WTC11 (cell line): ENCODE measurements at regions not wholly inside any gene's neighbourhood (a gene's known extent, or its start where the extent isn't known, plus 50 kb on each side); places are given as distances from the start of the nearest gene placed in this dataset.

Experiments
- ATAC-seq: fragments of 200-7000 bp; cut with Tn5 transposase; 2 replicates; pipeline ENCODE4 v1.10.0; 2021; ENCODE audit warnings: mild to moderate bottlenecking, moderate library complexity
- CTCF ChIA-PET: fragments of 300-600 bp; sonication (Branson Sonifier 250); formaldehyde crosslinking; loops from one replicate; lab custom pipeline; 2021; ENCODE audit warnings: antibody characterized with exemption; lab: Charles Lee
- POLR2A ChIA-PET: fragments of 350-600 bp; sonication (Branson Sonifier 250); formaldehyde crosslinking; loops from one replicate; lab custom pipeline; 2021; ENCODE audit warnings: antibody characterized with exemption; lab: Charles Lee
- DNase-seq: peaks from one replicate; pipeline ENCODE4 v3.0.0; 2021; ENCODE audit warnings: low spot score
- H3K27ac Mint-ChIP-seq: 2 replicates; pipeline ENCODE4 v1.8.0; 2021; ENCODE audit warnings: mixed read lengths
- H3K27me3 Mint-ChIP-seq: 2 replicates; pipeline ENCODE4 v1.8.0; 2021; ENCODE audit warnings: low read depth, mild to moderate bottlenecking, moderate library complexity, mixed read lengths
- H3K36me3 Mint-ChIP-seq: 2 replicates; pipeline ENCODE4 v1.8.0; 2021; ENCODE audit warnings: mixed read lengths
- H3K4me1 Mint-ChIP-seq: 2 replicates; pipeline ENCODE4 v1.8.0; 2022; ENCODE audit warnings: mixed read lengths
- H3K4me3 Mint-ChIP-seq: 2 replicates; pipeline ENCODE4 v1.8.0; 2021; ENCODE audit warnings: mild to moderate bottlenecking, moderate library complexity, mixed read lengths
- H3K9me3 Mint-ChIP-seq: 2 replicates; pipeline ENCODE4 v1.8.0; 2021; ENCODE audit warnings: mixed read lengths
- AFF4 ChIP-seq: sonication (generic); formaldehyde crosslinking; IDR thresholded peaks from 2 replicates; pipeline ENCODE4 v1.8.1; 2023; ENCODE audit warnings: mild to moderate bottlenecking, missing genetic modification reagents, borderline replicate concordance
- ARID4B ChIP-seq: sonication (generic); formaldehyde crosslinking; IDR thresholded peaks from 2 replicates; pipeline ENCODE4 v1.8.0; 2023; ENCODE audit warnings: missing genetic modification reagents, mild to moderate bottlenecking, borderline replicate concordance
- ATF1 ChIP-seq: sonication (generic); formaldehyde crosslinking; IDR thresholded peaks from 2 replicates; pipeline ENCODE4 v1.8.1; 2023; ENCODE audit warnings: mild to moderate bottlenecking, moderate library complexity, missing genetic modification reagents
- ETV6 ChIP-seq: sonication (generic); formaldehyde crosslinking; IDR thresholded peaks from 2 replicates; pipeline ENCODE4 v1.8.1; 2022; ENCODE audit warnings: mild to moderate bottlenecking, missing genetic modification reagents
- FOXJ3 ChIP-seq: sonication (generic); formaldehyde crosslinking; IDR thresholded peaks from 2 replicates; pipeline ENCODE4 v1.9.0; 2021; ENCODE audit warnings: missing genetic modification reagents, mild to moderate bottlenecking, borderline replicate concordance
- GTF2I ChIP-seq: fragments of 250-450 bp; sonication (Bioruptor Pico); conservative IDR thresholded peaks from 2 replicates; pipeline ENCODE4 v1.4.0; 2021; ENCODE audit warnings: mild to moderate bottlenecking
- HMGXB4 ChIP-seq: sonication (generic); formaldehyde crosslinking; IDR thresholded peaks from 2 replicates; pipeline ENCODE4 v1.8.1; 2023; ENCODE audit warnings: mild to moderate bottlenecking, moderate library complexity, missing genetic modification reagents
- MYBL2 ChIP-seq: sonication (generic); formaldehyde crosslinking; IDR thresholded peaks from 2 replicates; pipeline ENCODE4 v1.8.1; 2023; ENCODE audit warnings: mild to moderate bottlenecking, moderate library complexity, missing genetic modification reagents
- NFYB ChIP-seq: sonication (generic); formaldehyde crosslinking; conservative IDR thresholded peaks from 2 replicates; pipeline ENCODE4 v1.8.0; 2022; ENCODE audit warnings: low read depth, missing genetic modification reagents
- RORB ChIP-seq: fragments of 250-450 bp; sonication (Bioruptor Pico); IDR thresholded peaks from 2 replicates; pipeline ENCODE4 v1.9.0; 2021; ENCODE audit warnings: mild to moderate bottlenecking
- SOX15 ChIP-seq: fragments of 250-450 bp; sonication (Bioruptor Pico); IDR thresholded peaks from 2 replicates; pipeline ENCODE4 v1.9.0; 2021; ENCODE audit warnings: mild to moderate bottlenecking
- ZNF138 ChIP-seq: sonication (generic); formaldehyde crosslinking; conservative IDR thresholded peaks from 2 replicates; pipeline ENCODE4 v1.8.1; 2022; ENCODE audit warnings: mild to moderate bottlenecking, moderate library complexity, missing genetic modification reagents
- ZNF263 ChIP-seq: sonication (generic); formaldehyde crosslinking; IDR thresholded peaks from 2 replicates; pipeline ENCODE4 v1.8.1; 2022; ENCODE audit warnings: low read depth, mild to moderate bottlenecking, moderate library complexity, missing genetic modification reagents
- TF ChIP-seq, protein P1 (sequence below): sonication (generic); formaldehyde crosslinking; conservative IDR thresholded peaks from 2 replicates; pipeline ENCODE4 v1.8.1; 2022; ENCODE audit warnings: mild to moderate bottlenecking, missing genetic modification reagents
- TF ChIP-seq, protein P2 (sequence below): sonication (generic); formaldehyde crosslinking; IDR thresholded peaks from 2 replicates; pipeline ENCODE4 v1.8.1; 2022; ENCODE audit warnings: low read depth, missing genetic modification reagents, borderline replicate concordance
- TF ChIP-seq, protein P3 (sequence below): sonication (generic); formaldehyde crosslinking; IDR thresholded peaks from 2 replicates; pipeline ENCODE4 v1.8.0; 2022; ENCODE audit warnings: mild to moderate bottlenecking, missing genetic modification reagents
- TF ChIP-seq, protein P4 (sequence below): sonication (generic); formaldehyde crosslinking; IDR thresholded peaks from 2 replicates; pipeline ENCODE4 v1.8.0; 2022; ENCODE audit warnings: mild to moderate bottlenecking, missing genetic modification reagents
- TF ChIP-seq, protein P5 (sequence below): sonication (generic); formaldehyde crosslinking; IDR thresholded peaks from 2 replicates; pipeline ENCODE4 v1.8.1; 2022; ENCODE audit warnings: mild to moderate bottlenecking, moderate library complexity, missing genetic modification reagents
- TF ChIP-seq, protein P6 (sequence below): sonication (generic); formaldehyde crosslinking; IDR thresholded peaks from 2 replicates; pipeline ENCODE4 v1.8.0; 2023; ENCODE audit warnings: missing genetic modification reagents
- TF ChIP-seq, protein P7 (sequence below): sonication (generic); formaldehyde crosslinking; IDR thresholded peaks from 2 replicates; pipeline ENCODE4 v1.8.0; 2022; ENCODE audit warnings: mild to moderate bottlenecking, missing genetic modification reagents

GRCh38 chr13:26908126-26908525 lies 147.5 kb upstream of the GPR12 start (continued):
- TF ChIP-seq, protein P1, sequence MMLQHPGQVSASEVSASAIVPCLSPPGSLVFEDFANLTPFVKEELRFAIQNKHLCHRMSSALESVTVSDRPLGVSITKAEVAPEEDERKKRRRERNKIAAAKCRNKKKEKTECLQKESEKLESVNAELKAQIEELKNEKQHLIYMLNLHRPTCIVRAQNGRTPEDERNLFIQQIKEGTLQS (CRISPR knock-in tag) = no peak
- TF ChIP-seq FOXJ3 (CRISPR knock-in tag) = no peak
- no peak for TF ChIP-seq AFF4 (CRISPR knock-in tag)
- TF ChIP-seq MYBL2 (CRISPR knock-in tag) = no peak
- TF ChIP-seq, protein P2, sequence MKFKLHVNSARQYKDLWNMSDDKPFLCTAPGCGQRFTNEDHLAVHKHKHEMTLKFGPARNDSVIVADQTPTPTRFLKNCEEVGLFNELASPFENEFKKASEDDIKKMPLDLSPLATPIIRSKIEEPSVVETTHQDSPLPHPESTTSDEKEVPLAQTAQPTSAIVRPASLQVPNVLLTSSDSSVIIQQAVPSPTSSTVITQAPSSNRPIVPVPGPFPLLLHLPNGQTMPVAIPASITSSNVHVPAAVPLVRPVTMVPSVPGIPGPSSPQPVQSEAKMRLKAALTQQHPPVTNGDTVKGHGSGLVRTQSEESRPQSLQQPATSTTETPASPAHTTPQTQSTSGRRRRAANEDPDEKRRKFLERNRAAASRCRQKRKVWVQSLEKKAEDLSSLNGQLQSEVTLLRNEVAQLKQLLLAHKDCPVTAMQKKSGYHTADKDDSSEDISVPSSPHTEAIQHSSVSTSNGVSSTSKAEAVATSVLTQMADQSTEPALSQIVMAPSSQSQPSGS (CRISPR knock-in tag) = no peak
- TF ChIP-seq, protein P3, sequence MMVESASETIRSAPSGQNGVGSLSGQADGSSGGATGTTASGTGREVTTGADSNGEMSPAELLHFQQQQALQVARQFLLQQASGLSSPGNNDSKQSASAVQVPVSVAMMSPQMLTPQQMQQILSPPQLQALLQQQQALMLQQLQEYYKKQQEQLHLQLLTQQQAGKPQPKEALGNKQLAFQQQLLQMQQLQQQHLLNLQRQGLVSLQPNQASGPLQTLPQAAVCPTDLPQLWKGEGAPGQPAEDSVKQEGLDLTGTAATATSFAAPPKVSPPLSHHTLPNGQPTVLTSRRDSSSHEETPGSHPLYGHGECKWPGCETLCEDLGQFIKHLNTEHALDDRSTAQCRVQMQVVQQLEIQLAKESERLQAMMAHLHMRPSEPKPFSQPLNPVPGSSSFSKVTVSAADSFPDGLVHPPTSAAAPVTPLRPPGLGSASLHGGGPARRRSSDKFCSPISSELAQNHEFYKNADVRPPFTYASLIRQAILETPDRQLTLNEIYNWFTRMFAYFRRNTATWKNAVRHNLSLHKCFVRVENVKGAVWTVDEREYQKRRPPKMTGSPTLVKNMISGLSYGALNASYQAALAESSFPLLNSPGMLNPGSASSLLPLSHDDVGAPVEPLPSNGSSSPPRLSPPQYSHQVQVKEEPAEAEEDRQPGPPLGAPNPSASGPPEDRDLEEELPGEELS (CRISPR knock-in tag) = no peak
- TF ChIP-seq, protein P4, sequence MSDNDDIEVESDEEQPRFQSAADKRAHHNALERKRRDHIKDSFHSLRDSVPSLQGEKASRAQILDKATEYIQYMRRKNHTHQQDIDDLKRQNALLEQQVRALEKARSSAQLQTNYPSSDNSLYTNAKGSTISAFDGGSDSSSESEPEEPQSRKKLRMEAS = no peak
- TF ChIP-seq GTF2I (CRISPR knock-in tag) = no peak
- TF ChIP-seq, protein P5, sequence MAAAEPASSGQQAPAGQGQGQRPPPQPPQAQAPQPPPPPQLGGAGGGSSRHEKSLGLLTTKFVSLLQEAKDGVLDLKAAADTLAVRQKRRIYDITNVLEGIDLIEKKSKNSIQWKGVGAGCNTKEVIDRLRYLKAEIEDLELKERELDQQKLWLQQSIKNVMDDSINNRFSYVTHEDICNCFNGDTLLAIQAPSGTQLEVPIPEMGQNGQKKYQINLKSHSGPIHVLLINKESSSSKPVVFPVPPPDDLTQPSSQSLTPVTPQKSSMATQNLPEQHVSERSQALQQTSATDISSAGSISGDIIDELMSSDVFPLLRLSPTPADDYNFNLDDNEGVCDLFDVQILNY (CRISPR knock-in tag) = no peak

DNA sequence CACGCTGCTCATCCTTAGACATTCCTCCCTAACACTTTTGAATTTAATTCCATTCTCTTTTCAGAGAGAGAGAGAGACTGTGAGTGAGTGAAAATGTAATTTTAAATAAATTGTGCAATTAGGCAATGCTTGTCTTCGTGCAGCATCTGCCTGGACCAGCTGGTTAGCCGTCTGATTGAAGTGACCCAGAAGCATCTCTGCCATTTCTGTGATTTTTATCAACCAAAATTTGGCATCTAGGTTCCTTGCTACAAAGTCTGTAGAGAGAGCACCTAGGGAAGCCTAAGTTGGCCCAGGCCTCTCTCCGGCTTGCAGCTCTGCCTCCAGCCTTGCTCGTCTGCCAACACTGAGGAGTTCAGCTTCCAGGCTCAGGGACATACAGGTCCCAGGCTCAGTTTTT lies 138.6 kb upstream of the GPR12 start:
- H3K9me3 Mint-ChIP-seq = peaks cover 11% of the 10 kb centered on the region
- POLR2A ChIA-PET = no interaction called here
- peaks cover 24% of the 10 kb centered on the region for H3K4me1 Mint-ChIP-seq
- no peaks in the 10 kb centered on the region; the same call in 1 of the 2 replicates for H3K27me3 Mint-ChIP-seq
- H3K36me3 Mint-ChIP-seq = peaks cover 9% of the 10 kb centered on the region
- H3K27ac Mint-ChIP-seq = no peak overlapping the region
- CTCF ChIA-PET = interaction anchor here (1.3 kb wide), 1 partner anchor 26 kb away, joined by 6 read pairs; no protein-coding TSS in a partner anchor
- DNase-seq (no peak), ATAC-seq (no peak)
- H3K4me3 Mint-ChIP-seq = no peak overlapping the region
- TF ChIP-seq ATF1 = no peak
- no peak for TF ChIP-seq ETV6 (CRISPR knock-in tag)
- TF ChIP-seq ZNF138 (CRISPR knock-in tag) = no peak
- TF ChIP-seq, protein P6, sequence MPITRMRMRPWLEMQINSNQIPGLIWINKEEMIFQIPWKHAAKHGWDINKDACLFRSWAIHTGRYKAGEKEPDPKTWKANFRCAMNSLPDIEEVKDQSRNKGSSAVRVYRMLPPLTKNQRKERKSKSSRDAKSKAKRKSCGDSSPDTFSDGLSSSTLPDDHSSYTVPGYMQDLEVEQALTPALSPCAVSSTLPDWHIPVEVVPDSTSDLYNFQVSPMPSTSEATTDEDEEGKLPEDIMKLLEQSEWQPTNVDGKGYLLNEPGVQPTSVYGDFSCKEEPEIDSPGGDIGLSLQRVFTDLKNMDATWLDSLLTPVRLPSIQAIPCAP (CRISPR knock-in tag) = no peak
- no peak for TF ChIP-seq ZNF263 (CRISPR knock-in tag)
- no peak for TF ChIP-seq RORB (CRISPR knock-in tag)
- no peak for TF ChIP-seq SOX15
- TF ChIP-seq, protein P7, sequence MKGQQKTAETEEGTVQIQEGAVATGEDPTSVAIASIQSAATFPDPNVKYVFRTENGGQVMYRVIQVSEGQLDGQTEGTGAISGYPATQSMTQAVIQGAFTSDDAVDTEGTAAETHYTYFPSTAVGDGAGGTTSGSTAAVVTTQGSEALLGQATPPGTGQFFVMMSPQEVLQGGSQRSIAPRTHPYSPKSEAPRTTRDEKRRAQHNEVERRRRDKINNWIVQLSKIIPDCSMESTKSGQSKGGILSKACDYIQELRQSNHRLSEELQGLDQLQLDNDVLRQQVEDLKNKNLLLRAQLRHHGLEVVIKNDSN = no peak
- TF ChIP-seq NFYB (CRISPR knock-in tag) = no peak
- TF ChIP-seq ARID4B (CRISPR knock-in tag) = no peak
- TF ChIP-seq HMGXB4 = no peak
